GM23248 (cell line): ENCODE measurements at regions not wholly inside any gene's neighbourhood (a gene's known extent, or its start where the extent isn't known, plus 50 kb on each side); places are given as distances from the start of the nearest gene placed in this dataset.

Source experiments
- EZH2 ChIP-seq: fragments of 200-600 bp; sonication (generic); IDR thresholded peaks from 2 replicates; pipeline ENCODE4 v1.6.1; 2018; ENCODE audit warnings: antibody characterized with exemption, mild to moderate bottlenecking; ENCODE audit not compliant: insufficient read depth, poor library complexity, severe bottlenecking
- EZH2phosphoT487 ChIP-seq: fragments of 200-600 bp; sonication (generic); IDR thresholded peaks from 2 replicates; pipeline ENCODE4 v1.6.1; 2018; ENCODE audit warnings: antibody characterized with exemption, moderate library complexity, mild to moderate bottlenecking, low read depth; ENCODE audit not compliant: insufficient read depth

DNA sequence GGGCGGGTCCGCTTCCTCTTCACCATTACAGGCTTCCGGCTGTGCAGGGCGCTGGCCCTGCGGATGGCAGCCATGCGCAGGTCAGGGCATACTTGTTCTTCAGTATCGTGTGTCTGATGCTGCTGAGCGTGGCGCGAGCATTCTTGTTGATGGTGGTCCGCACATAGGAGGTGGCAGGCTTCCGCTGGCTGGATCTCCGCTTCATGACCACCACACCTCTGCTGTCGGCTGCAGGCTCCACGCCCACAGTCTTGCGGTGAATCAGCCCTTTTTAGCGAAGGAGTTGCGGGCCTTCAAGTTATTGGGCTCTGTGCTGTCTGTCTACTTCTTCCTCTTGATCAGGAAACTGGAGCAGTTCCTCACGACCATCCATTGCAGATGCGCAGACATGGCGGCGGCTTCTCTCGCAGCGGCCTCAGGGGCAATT lies 62.4 kb upstream of the ZNF608 start:
- TF ChIP-seq EZH2: no peak
- no peak for TF ChIP-seq EZH2phosphoT487
